H1 (cell line): ENCODE measurements at regions not wholly inside any gene's neighbourhood (a gene's known extent, or its start where the extent isn't known, plus 50 kb on each side); places are given as distances from the start of the nearest gene placed in this dataset.

Source experiments
- CTCF ChIA-PET: fragments of 300-600 bp; sonication (Branson Sonifier 250); formaldehyde crosslinking; loops from one replicate; lab custom pipeline; 2021; ENCODE audit not compliant: partially characterized antibody; lab: Charles Lee
- POLR2A ChIA-PET: fragments of 300-600 bp; sonication (Branson Sonifier 250); formaldehyde crosslinking; loops from one replicate; lab custom pipeline; 2021; ENCODE audit warnings: inconsistent platforms; ENCODE audit not compliant: partially characterized antibody; lab: Charles Lee
- DNase-seq, 2 experiments: peaks; one replicate each; pipeline versions ENCODE4 v3.0.0 to v3.0.0-alpha.2; 2010 to 2022; ENCODE audit warnings: low spot score in 2 of 2, low read depth in 1 of 2, mixed read lengths in 1 of 2
- FAIRE-seq: peaks from 2 replicates; lab custom pipeline; 2011; peaks lifted over from hg19 to GRCh38; lab: Jason Lieb, UNC
- H2AFZ ChIP-seq: 2 replicates; pipeline ENCODE4 v1.8.1; 2012; ENCODE audit warnings: low read length, inconsistent platforms
- H2AK5ac ChIP-seq: 2 replicates; pipeline ENCODE4 v1.6.1; 2013; ENCODE audit warnings: low read depth, low read length
- H2BK120ac ChIP-seq: replicated peaks from 2 replicates; pipeline ENCODE3; 2013; ENCODE audit warnings: low read depth, low read length, inconsistent platforms
- H2BK12ac ChIP-seq: 2 replicates; pipeline ENCODE4 v1.6.1; 2013; ENCODE audit warnings: low read depth, low read length
- H2BK15ac ChIP-seq: 2 replicates; pipeline ENCODE4 v1.6.1; 2013; ENCODE audit warnings: low read length
- H2BK20ac ChIP-seq: 2 replicates; pipeline ENCODE4 v1.6.1; 2013; ENCODE audit warnings: low read length
- H2BK5ac ChIP-seq: 2 replicates; pipeline ENCODE4 v1.6.1; 2013; ENCODE audit warnings: low read depth, low read length
- H3K14ac ChIP-seq: 2 replicates; pipeline ENCODE4 v1.6.1; 2013; ENCODE audit warnings: inconsistent platforms; ENCODE audit not compliant: insufficient read length
- H3K18ac ChIP-seq: 2 replicates; pipeline ENCODE4 v1.6.1; 2013; ENCODE audit warnings: low read length; ENCODE audit errors: extremely low read depth
- H3K23ac ChIP-seq: 2 replicates; pipeline ENCODE4 v1.6.1; 2013; ENCODE audit warnings: inconsistent platforms; ENCODE audit not compliant: insufficient read length
- H3K23me2 ChIP-seq: 2 replicates; pipeline ENCODE4 v1.6.1; 2013; ENCODE audit warnings: low read depth, low read length
- H3K27ac ChIP-seq: 2 replicates; pipeline ENCODE4 v1.6.1; 2011; ENCODE audit warnings: low read depth, low read length, inconsistent platforms
- H3K27me3 ChIP-seq, 4 experiments: replicated peaks in 1 of 4; 1 replicate in 1 of 4; 2 replicates in 3 of 4; pipeline versions ENCODE4 v1.6.1 to v1.8.1; 2011 to 2013; ENCODE audit warnings: low read length in 3 of 4, mild to moderate bottlenecking in 3 of 4, inconsistent platforms in 2 of 4, mixed read lengths in 2 of 4, moderate library complexity in 1 of 4; ENCODE audit not compliant: control insufficient read depth in 3 of 4, insufficient read depth in 3 of 4; ENCODE audit errors: extremely low read depth in 1 of 4
- H3K36me3 ChIP-seq, 4 experiments: 2 replicates each; pipeline versions ENCODE4 v1.6.1 to v1.8.1; 2011 to 2013; ENCODE audit warnings: mild to moderate bottlenecking in 4 of 4, low read length in 3 of 4, moderate library complexity in 2 of 4, control low read depth in 1 of 4, inconsistent platforms in 1 of 4; ENCODE audit not compliant: insufficient read depth in 4 of 4, control insufficient read depth in 2 of 4
- H3K4ac ChIP-seq: replicated peaks from 2 replicates; pipeline ENCODE3; 2013; ENCODE audit warnings: low read length, low read depth, mixed read lengths, inconsistent platforms; ENCODE audit not compliant: insufficient read length
- H3K4me1 ChIP-seq, 4 experiments: replicated peaks in 1 of 4; 1 replicate in 1 of 4; 2 replicates in 3 of 4; pipeline versions ENCODE4 v1.6.1 to v1.8.1; 2011 to 2013; ENCODE audit warnings: low read length in 3 of 4, inconsistent platforms in 2 of 4, mixed read lengths in 1 of 4; ENCODE audit not compliant: insufficient read depth in 4 of 4, control insufficient read depth in 3 of 4
- H3K4me2 ChIP-seq, 2 experiments: 2 replicates each; pipeline versions ENCODE4 v1.6.1 to v1.8.1; 2011 to 2013; ENCODE audit warnings: low read depth in 2 of 2, low read length in 2 of 2, control low read depth in 1 of 2, inconsistent platforms in 1 of 2, mild to moderate bottlenecking in 1 of 2; ENCODE audit not compliant: insufficient read depth in 1 of 2
- H3K4me3 ChIP-seq, 4 experiments: fragments of 200-600, 300-600 bp in 1 of 4; sonication (generic), shearing (Covaris generic), sonication (Bioruptor Twin) in 1 of 4; 2 replicates each; pipeline versions ENCODE4 v1.5.1 to v1.8.1; 2011 to 2016; ENCODE audit warnings: low read length in 4 of 4, low read depth in 3 of 4, control low read depth in 2 of 4, inconsistent platforms in 2 of 4, mild to moderate bottlenecking in 2 of 4, mixed read lengths in 1 of 4, moderate library complexity in 1 of 4; ENCODE audit not compliant: insufficient read depth in 2 of 4; ENCODE audit errors: extremely low read depth in 1 of 4
- H3K56ac ChIP-seq: replicated peaks from 2 replicates; pipeline ENCODE3; 2013; ENCODE audit warnings: low read depth, mild to moderate bottlenecking, mixed read lengths, low read length, inconsistent platforms; ENCODE audit not compliant: insufficient read length
- H3K79me1 ChIP-seq: 2 replicates; pipeline ENCODE4 v1.6.1; 2013; ENCODE audit warnings: low read depth, low read length, control low read depth
- H3K79me2 ChIP-seq, 2 experiments: 2 replicates each; pipeline versions ENCODE4 v1.6.1 to v1.8.1; 2012 to 2013; ENCODE audit warnings: low read length in 2 of 2, mild to moderate bottlenecking in 2 of 2, inconsistent platforms in 1 of 2; ENCODE audit not compliant: insufficient read depth in 2 of 2, control insufficient read depth in 1 of 2
- H3K9ac ChIP-seq, 4 experiments: replicated peaks in 1 of 4; 1 replicate in 1 of 4; 2 replicates in 3 of 4; pipeline versions ENCODE4 v1.6.1 to v1.8.1; 2011 to 2013; ENCODE audit warnings: low read depth in 3 of 4, low read length in 3 of 4, control low read depth in 2 of 4, mild to moderate bottlenecking in 2 of 4, moderate library complexity in 2 of 4, inconsistent platforms in 1 of 4; ENCODE audit errors: extremely low read depth in 1 of 4
- H3K9me3 ChIP-seq, 2 experiments: 2 replicates each; pipeline versions ENCODE4 v1.6.1 to v1.8.1; 2012 to 2013; ENCODE audit warnings: mild to moderate bottlenecking in 2 of 2, moderate library complexity in 2 of 2, control low read depth in 1 of 2, inconsistent platforms in 1 of 2, low read depth in 1 of 2, low read length in 1 of 2, mixed read lengths in 1 of 2; ENCODE audit not compliant: insufficient read depth in 2 of 2
- H4K20me1 ChIP-seq, 2 experiments: replicated peaks in 1 of 2; 2 replicates each; pipeline versions ENCODE3 to v1.8.1; 2011 to 2013; ENCODE audit warnings: inconsistent platforms in 2 of 2, low read length in 2 of 2, mild to moderate bottlenecking in 1 of 2; ENCODE audit not compliant: insufficient read depth in 2 of 2, control insufficient read depth in 1 of 2
- H4K5ac ChIP-seq: 2 replicates; pipeline ENCODE4 v1.6.1; 2013; ENCODE audit warnings: low read length, low read depth, mixed read lengths, inconsistent platforms; ENCODE audit not compliant: insufficient read length
- H4K8ac ChIP-seq: 2 replicates; pipeline ENCODE4 v1.8.0; 2013; ENCODE audit warnings: mild to moderate bottlenecking, moderate library complexity, low read length, inconsistent platforms; ENCODE audit not compliant: insufficient read depth; ENCODE audit errors: extremely low read depth
- H4K91ac ChIP-seq: replicated peaks from 2 replicates; pipeline ENCODE3; 2013; ENCODE audit warnings: low read length, mixed read lengths, inconsistent platforms; ENCODE audit not compliant: insufficient read length
- EZH2 ChIP-seq: fragments of 200-600 bp; sonication (generic); IDR thresholded peaks from 2 replicates; pipeline ENCODE4 v1.7.1; 2012; ENCODE audit warnings: low read depth, mild to moderate bottlenecking, moderate library complexity, low read length, inconsistent platforms; ENCODE audit not compliant: severe bottlenecking
- PHF8 ChIP-seq: fragments of 200-600 bp; sonication (generic); conservative IDR thresholded peaks from 2 replicates; pipeline ENCODE4 v1.7.1; 2012; ENCODE audit warnings: low read depth, mild to moderate bottlenecking, inconsistent platforms, low read length, moderate library complexity
- POLR2A ChIP-seq, 2 experiments: IDR thresholded peaks; 1 replicate in 1 of 2; 2 replicates in 1 of 2; pipeline ENCODE4 v1.6.1; 2011; ENCODE audit warnings: low read depth in 2 of 2, low read length in 2 of 2, mild to moderate bottlenecking in 2 of 2; ENCODE audit errors: control extremely low read depth in 1 of 2
- RFX5 ChIP-seq: IDR thresholded peaks from 2 replicates; pipeline ENCODE4 v1.6.1; 2011; ENCODE audit warnings: low read depth, low read length, improper control_type of control experiment, borderline replicate concordance
- ZNF274 ChIP-seq: IDR thresholded peaks from 2 replicates; pipeline ENCODE4 v1.7.0; 2012; ENCODE audit warnings: low read length, borderline replicate concordance; ENCODE audit errors: extremely low read depth
- WGBS, 2 experiments: shearing (Covaris generic) in 1 of 2; methylation state at CpG; one replicate each; pipeline versions ENCODE4 v1.1.6 to v1.1.7; 2013 to 2015; ENCODE audit warnings: low lambda C conversion rate in 2 of 2, mixed read lengths in 2 of 2, inconsistent platforms in 1 of 2, low coverage in 1 of 2, missing lambda C conversion rate in 1 of 2; ENCODE audit not compliant: insufficient replicate concordance in 2 of 2, insufficient coverage in 1 of 2, insufficient read length in 1 of 2; ENCODE audit errors: extremely low coverage in 1 of 2, missing lambda C conversion rate in 1 of 2; 5-methylcytosine and 5-hydroxymethylcytosine counted together

DNA sequence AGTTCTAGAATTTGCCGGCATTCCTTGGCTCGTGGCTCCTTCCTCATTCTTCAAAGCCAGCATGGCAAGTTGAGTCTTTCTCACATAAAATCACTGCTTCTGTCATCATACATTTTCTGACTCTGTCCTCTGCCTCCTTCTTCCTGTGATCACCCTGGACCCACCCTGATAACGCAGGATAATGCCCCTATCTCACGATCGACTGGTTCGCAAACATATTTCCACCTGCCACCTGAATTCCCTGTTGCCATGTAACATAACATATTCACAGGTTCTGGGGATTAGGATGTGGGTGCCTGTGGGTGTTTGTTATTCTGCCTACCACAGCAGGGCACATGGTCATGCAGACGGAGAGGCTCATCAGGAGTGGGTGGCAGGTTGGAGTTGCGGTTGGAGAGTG, 177.7 kb downstream of the NHLRC3 start:
- Histone ChIP-seq H3K79me2 (no peaks in the 10 kb centered on the region), H4K91ac (no peak overlapping the region), H3K4me2 (no peak overlapping the region), H2AK5ac (no peak overlapping the region), H2BK120ac (no peak overlapping the region), H3K9ac (no peak overlapping the region), H3K4ac (no peak overlapping the region), H3K14ac (no peak overlapping the region), H3K27me3 (no peaks in the 10 kb centered on the region), H3K4me3 (no peak overlapping the region), H2BK15ac (no peak overlapping the region), H3K4me1 (no peaks in the 10 kb centered on the region), H3K56ac (no peak overlapping the region), H4K20me1 (no peaks in the 10 kb centered on the region), H2BK5ac (no peak overlapping the region), H4K5ac (no peak overlapping the region), H3K36me3 (no peaks in the 10 kb centered on the region), H3K79me1 (no peaks in the 10 kb centered on the region), H4K8ac (no peak overlapping the region), H3K23me2 (no peaks in the 10 kb centered on the region), H3K9me3 (no peaks in the 10 kb centered on the region), H3K18ac (no peak overlapping the region), H2BK20ac (no peak overlapping the region), H3K27ac (no peak overlapping the region), H2AFZ (no peak overlapping the region), H2BK12ac (no peak overlapping the region), H3K23ac (no peak overlapping the region)
- DNase-seq (no peak), FAIRE-seq (no peak)
- WGBS, 2 experiments, result 95% methylated on average over 8 of the region's 8 CpGs; no CpG with 5 or more reads in 1 of the 2 experiments
- ChIA-PET POLR2A (no interaction called here), CTCF (interaction anchor here (1.9 kb wide), 1 partner anchor 168 kb away, joined by 4 read pairs; no protein-coding TSS in a partner anchor)
- TF ChIP-seq ZNF274, result no peak
- no peak for TF ChIP-seq RFX5
- no peak for TF ChIP-seq POLR2A (IDR thresholded peaks at IDR 0.05; ENCODE audit: control extremely low read depth in 1 of 2, low read depth in 2 of 2, low read length in 2 of 2)
- no peak for TF ChIP-seq PHF8
- no peak for TF ChIP-seq EZH2
